MCF 10A (cell line): ENCODE measurements at regions not wholly inside any gene's neighbourhood (a gene's known extent, or its start where the extent isn't known, plus 50 kb on each side); places are given as distances from the start of the nearest gene placed in this dataset.

ENCODE experiments used
- BruUV-seq: library from RNA; stranded (reverse); fragments of 400-500 nt; replicated peaks from 2 replicates; lab custom pipeline; 2021; lab: Mats Ljungman, UMichigan
- CTCF ChIA-PET: fragments of 300-600 bp; sonication (Branson Sonifier 250); formaldehyde crosslinking; extraction: SDS; loops from one replicate; lab custom pipeline; 2021; ENCODE audit warnings: antibody characterized with exemption, inconsistent platforms; lab: Yijun Ruan, JAX
- POLR2A ChIA-PET: fragments of 300-600, 350-650 bp; sonication (Branson Sonifier 250); formaldehyde crosslinking; extraction: SDS; loops from one replicate; lab custom pipeline; 2020; ENCODE audit warnings: antibody characterized with exemption, inconsistent platforms; lab: Yijun Ruan, JAX
- DNase-seq: peaks from one replicate; pipeline ENCODE4 v3.0.0-alpha.2; 2018; ENCODE audit not compliant: unreplicated experiment
- H3K27ac Mint-ChIP-seq: one replicate; pipeline ENCODE4 v1.8.0; 2022; ENCODE audit warnings: mild to moderate bottlenecking, low read depth, mixed read lengths; ENCODE audit not compliant: unreplicated experiment
- H3K27me3 Mint-ChIP-seq: one replicate; pipeline ENCODE4 v1.8.0; 2022; ENCODE audit warnings: mixed read lengths; ENCODE audit not compliant: insufficient read depth, unreplicated experiment
- H3K36me3 Mint-ChIP-seq: one replicate; pipeline ENCODE4 v1.8.0; 2022; ENCODE audit warnings: mild to moderate bottlenecking, moderate library complexity, mixed read lengths; ENCODE audit not compliant: insufficient read depth, unreplicated experiment
- H3K4me1 Mint-ChIP-seq: one replicate; pipeline ENCODE4 v1.8.0; 2022; ENCODE audit warnings: mixed read lengths; ENCODE audit not compliant: insufficient read depth, unreplicated experiment
- H3K4me3 Mint-ChIP-seq: one replicate; pipeline ENCODE4 v1.8.0; 2022; ENCODE audit warnings: mild to moderate bottlenecking, moderate library complexity, mixed read lengths; ENCODE audit not compliant: unreplicated experiment
- H3K9me3 Mint-ChIP-seq: one replicate; pipeline ENCODE4 v1.8.0; 2022; ENCODE audit warnings: mixed read lengths; ENCODE audit not compliant: unreplicated experiment
- CTCF ChIP-seq: fragments of 200-600 bp; IDR thresholded peaks from one replicate; pipeline ENCODE4 v1.8.0; 2022; ENCODE audit warnings: antibody characterized with exemption, mild to moderate bottlenecking; ENCODE audit not compliant: unreplicated experiment
- intact Hi-C: fragments of 100-400 bp; cut with micrococcal nuclease; formaldehyde crosslinking; loops from 2 replicates; pipeline ENCODE4 v1.14.1; 2022

DNA sequence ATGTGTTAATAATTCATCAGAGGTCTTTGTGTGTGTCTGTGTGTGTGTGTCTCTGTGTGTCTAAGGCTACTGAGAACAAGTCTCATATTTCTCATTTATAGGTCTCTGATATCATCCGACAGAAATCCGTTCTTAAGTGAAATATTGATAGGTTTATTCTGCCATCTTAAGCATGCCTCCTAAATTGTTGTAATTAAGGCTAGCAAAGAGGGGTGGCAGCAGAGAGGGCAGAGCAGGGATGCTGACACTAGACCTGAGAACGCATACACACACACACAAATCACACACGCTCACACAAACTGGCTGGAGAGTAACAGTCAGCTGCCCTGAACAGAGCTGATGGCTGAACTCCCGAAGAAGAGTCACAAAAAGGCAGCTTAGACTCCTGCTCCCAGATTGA, 84.9 kb upstream of the LRFN2 start:
- no peak for DNase-seq
- POLR2A ChIA-PET = no interaction called here
- no TSS peak for BruUV-seq
- Mint-ChIP-seq H3K36me3 (no peaks in the 10 kb centered on the region), H3K27me3 (no peaks in the 10 kb centered on the region), H3K9me3 (peaks cover 26% of the 10 kb centered on the region), H3K4me3 (no peak overlapping the region), H3K4me1 (no peaks in the 10 kb centered on the region), H3K27ac (no peak overlapping the region)
- intact Hi-C loops = no loop called here
- CTCF ChIA-PET = no interaction called here
- no peak for TF ChIP-seq CTCF

GRCh38 chr6:40671694-40672050, 84.5 kb upstream of the LRFN2 start:
- Mint-ChIP-seq H3K9me3 (peaks cover 26% of the 10 kb centered on the region), H3K27me3 (no peaks in the 10 kb centered on the region), H3K4me3 (no peak overlapping the region), H3K4me1 (no peaks in the 10 kb centered on the region), H3K27ac (no peak overlapping the region), H3K36me3 (no peaks in the 10 kb centered on the region)
- ChIA-PET POLR2A (no interaction called here), CTCF (no interaction called here)
- DNase-seq = no peak
- TF ChIP-seq CTCF = no peak
- intact Hi-C loops = no loop called here
- no TSS peak for BruUV-seq

DNA sequence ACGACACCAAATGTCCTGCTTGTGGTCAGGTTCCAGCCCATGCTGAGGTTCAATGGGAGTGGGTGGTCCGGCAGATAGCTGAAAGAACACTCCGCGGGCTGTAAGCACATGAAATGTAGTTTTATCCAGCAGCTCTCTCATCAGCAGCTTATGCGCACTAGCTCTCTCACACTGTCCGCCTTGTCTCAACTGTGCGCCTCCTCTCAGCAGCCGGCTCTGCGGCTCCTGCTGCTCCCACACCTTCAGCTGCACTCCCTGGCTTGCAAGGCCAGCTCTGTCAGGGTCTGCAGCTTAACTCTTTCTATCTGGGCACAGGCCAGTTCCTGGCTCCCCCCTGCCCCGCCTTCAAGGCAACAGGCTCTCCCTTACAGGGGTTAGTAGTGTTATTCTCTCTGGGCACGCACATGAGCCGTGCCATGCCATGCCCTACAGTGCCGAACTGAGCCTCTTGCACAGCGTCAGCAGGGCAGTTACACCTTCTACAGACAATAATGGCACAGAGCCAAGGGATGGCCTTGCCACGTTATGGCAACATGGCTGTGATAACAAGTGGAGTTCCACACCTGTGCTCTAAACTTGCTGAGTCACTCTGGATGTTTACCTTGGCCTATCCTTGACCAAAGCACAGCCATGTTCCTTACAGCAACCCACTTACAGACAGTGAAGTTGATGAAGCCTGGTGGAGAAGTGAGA, 84.0 kb upstream of the LRFN2 start:
- Mint-ChIP-seq H3K4me1 (no peaks in the 10 kb centered on the region), H3K36me3 (no peaks in the 10 kb centered on the region), H3K4me3 (no peak overlapping the region), H3K27ac (no peak overlapping the region), H3K9me3 (peaks cover 21% of the 10 kb centered on the region), H3K27me3 (no peaks in the 10 kb centered on the region)
- peak; percentile 50 for DNase-seq
- no TSS peak for BruUV-seq
- intact Hi-C loops = no loop called here
- ChIA-PET POLR2A (interaction anchor here (0.6 kb wide), 1 partner anchor 49 kb away, joined by 3 read pairs; no protein-coding TSS in a partner anchor), CTCF (no interaction called here)
- no peak for TF ChIP-seq CTCF

GRCh38 chr6:40669343-40669742, 82.2 kb upstream of the LRFN2 start:
- CTCF ChIA-PET = interaction anchor here (0.6 kb wide), 1 partner anchor 18 kb away, joined by 3 read pairs; no protein-coding TSS in a partner anchor

More at GRCh38 chr6:40669343-40669742, 82.2 kb upstream of the LRFN2 start:
- intact Hi-C loops = no loop called here
- Mint-ChIP-seq H3K9me3 (peaks cover 30% of the 10 kb centered on the region), H3K4me3 (no peak overlapping the region), H3K4me1 (no peaks in the 10 kb centered on the region), H3K36me3 (no peaks in the 10 kb centered on the region), H3K27ac (no peak overlapping the region), H3K27me3 (no peaks in the 10 kb centered on the region)
- POLR2A ChIA-PET = no interaction called here
- BruUV-seq = no TSS peak
- no peak for DNase-seq
- TF ChIP-seq CTCF = no peak
